Astrocyte (in vitro differentiated cells and primary cell): ENCODE measurements at regions not wholly inside any gene's neighbourhood (a gene's known extent, or its start where the extent isn't known, plus 50 kb on each side); places are given as distances from the start of the nearest gene placed in this dataset.

Experiments
- DNase-seq: peaks from one replicate; pipeline ENCODE4 v3.0.0-alpha.2; 2010; ENCODE audit warnings: low read depth
- FAIRE-seq: peaks from 2 replicates; lab custom pipeline; 2011; peaks lifted over from hg19 to GRCh38; lab: Jason Lieb, UNC
- H2AFZ ChIP-seq: 2 replicates; pipeline ENCODE4 v1.6.0; 2012; ENCODE audit warnings: low read depth, low read length, inconsistent platforms
- H3K27ac ChIP-seq: 2 replicates; pipeline ENCODE4 v1.5.1; 2011; ENCODE audit warnings: low read depth, low read length, inconsistent platforms
- H3K27me3 ChIP-seq: 2 replicates; pipeline ENCODE4 v1.6.0; 2011; ENCODE audit warnings: low read length, inconsistent platforms; ENCODE audit not compliant: insufficient read depth
- H3K36me3 ChIP-seq: 2 replicates; pipeline ENCODE4 v1.5.1; 2011; ENCODE audit warnings: low read length, inconsistent platforms; ENCODE audit not compliant: insufficient read depth
- H3K4me1 ChIP-seq: 2 replicates; pipeline ENCODE4 v1.5.1; 2011; ENCODE audit warnings: low read length, inconsistent platforms; ENCODE audit not compliant: insufficient read depth
- H3K4me2 ChIP-seq: 2 replicates; pipeline ENCODE4 v1.6.0; 2012; ENCODE audit warnings: low read length, inconsistent platforms
- H3K4me3 ChIP-seq: 2 replicates; pipeline ENCODE4 v1.5.1; 2011; ENCODE audit warnings: low read depth, mild to moderate bottlenecking, low read length, inconsistent platforms; ENCODE audit not compliant: insufficient read depth
- H3K79me2 ChIP-seq: 2 replicates; pipeline ENCODE4 v1.6.0; 2012; ENCODE audit warnings: mild to moderate bottlenecking, low read length, inconsistent platforms; ENCODE audit not compliant: insufficient read depth
- H3K9ac ChIP-seq: 2 replicates; pipeline ENCODE4 v1.6.0; 2012; ENCODE audit warnings: mild to moderate bottlenecking, low read length, inconsistent platforms
- H3K9me3 ChIP-seq: 2 replicates; pipeline ENCODE4 v1.5.1; 2012; ENCODE audit warnings: low read depth, mild to moderate bottlenecking, low read length, inconsistent platforms; ENCODE audit not compliant: insufficient read depth
- H4K20me1 ChIP-seq: 2 replicates; pipeline ENCODE4 v1.6.0; 2012; ENCODE audit warnings: low read length, inconsistent platforms; ENCODE audit not compliant: insufficient read depth
- H3K27ac Mint-ChIP-seq: one replicate; pipeline ENCODE4 v1.8.0; 2021; ENCODE audit warnings: mild to moderate bottlenecking, mixed read lengths; ENCODE audit not compliant: unreplicated experiment
- H3K27me3 Mint-ChIP-seq: one replicate; pipeline ENCODE4 v1.8.0; 2021; ENCODE audit warnings: low read depth, mixed read lengths; ENCODE audit not compliant: unreplicated experiment
- H3K36me3 Mint-ChIP-seq: one replicate; pipeline ENCODE4 v1.8.0; 2021; ENCODE audit warnings: low read depth, mixed read lengths; ENCODE audit not compliant: unreplicated experiment
- H3K4me1 Mint-ChIP-seq: one replicate; pipeline ENCODE4 v1.8.0; 2021; ENCODE audit warnings: low read depth, mixed read lengths; ENCODE audit not compliant: unreplicated experiment
- H3K4me3 Mint-ChIP-seq: one replicate; pipeline ENCODE4 v1.8.0; 2021; ENCODE audit warnings: mild to moderate bottlenecking, moderate library complexity, mixed read lengths; ENCODE audit not compliant: unreplicated experiment
- H3K9me3 Mint-ChIP-seq: one replicate; pipeline ENCODE4 v1.8.0; 2021; ENCODE audit warnings: mild to moderate bottlenecking, mixed read lengths; ENCODE audit not compliant: unreplicated experiment
- EZH2 ChIP-seq: IDR thresholded peaks from 2 replicates; pipeline ENCODE4 v1.6.1; 2012; ENCODE audit warnings: mild to moderate bottlenecking, low read length, inconsistent platforms; ENCODE audit not compliant: insufficient read depth
- TF ChIP-seq, protein P1 (sequence below): IDR thresholded peaks from 2 replicates; pipeline ENCODE4 v1.5.1; 2011; ENCODE audit warnings: low read depth, mild to moderate bottlenecking, inconsistent platforms, low read length, moderate library complexity; ENCODE audit not compliant: insufficient read depth

DNA sequence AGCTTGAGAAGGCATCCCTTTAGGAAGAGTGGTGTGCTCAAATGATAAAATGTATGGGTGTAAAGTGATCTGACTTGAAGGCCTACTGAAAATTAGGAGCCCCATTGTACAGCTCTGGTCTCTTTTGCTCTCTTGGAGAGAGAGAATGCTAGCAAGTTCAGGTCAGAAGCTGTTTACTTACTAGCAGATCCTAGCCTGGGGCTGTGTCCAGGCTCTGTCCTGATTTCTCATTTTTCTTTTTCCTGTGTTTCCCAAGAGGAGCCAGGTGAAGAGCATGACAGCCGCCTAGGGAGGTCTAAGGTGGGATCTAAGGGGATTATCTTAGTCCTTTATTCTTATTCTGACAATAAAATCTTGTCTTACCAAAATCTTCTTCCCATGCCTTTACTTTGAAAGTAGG lies 272.8 kb downstream of the NNT start:
- H3K27ac ChIP-seq, result no peak overlapping the region
- Mint-ChIP-seq H3K9me3 (no peaks in the 10 kb centered on the region), H3K27ac (no peak overlapping the region), H3K36me3 (no peaks in the 10 kb centered on the region), H3K4me1 (peaks cover 6% of the 10 kb centered on the region), H3K27me3 (no peaks in the 10 kb centered on the region), H3K4me3 (no peak overlapping the region)
- H3K27me3 ChIP-seq, result no peaks in the 10 kb centered on the region
- no peaks in the 10 kb centered on the region for H3K79me2 ChIP-seq
- no peak overlapping the region for H3K4me2 ChIP-seq
- H3K9ac ChIP-seq, result no peak overlapping the region
- H4K20me1 ChIP-seq, result no peaks in the 10 kb centered on the region
- FAIRE-seq (no peak), DNase-seq (no peak)
- no peaks in the 10 kb centered on the region for H3K4me1 ChIP-seq
- no peak overlapping the region for H3K4me3 ChIP-seq
- no peaks in the 10 kb centered on the region for H3K36me3 ChIP-seq
- no peak overlapping the region for H2AFZ ChIP-seq
- H3K9me3 ChIP-seq, result no peaks in the 10 kb centered on the region
- TF ChIP-seq EZH2, result no peak
- TF ChIP-seq, protein P1, sequence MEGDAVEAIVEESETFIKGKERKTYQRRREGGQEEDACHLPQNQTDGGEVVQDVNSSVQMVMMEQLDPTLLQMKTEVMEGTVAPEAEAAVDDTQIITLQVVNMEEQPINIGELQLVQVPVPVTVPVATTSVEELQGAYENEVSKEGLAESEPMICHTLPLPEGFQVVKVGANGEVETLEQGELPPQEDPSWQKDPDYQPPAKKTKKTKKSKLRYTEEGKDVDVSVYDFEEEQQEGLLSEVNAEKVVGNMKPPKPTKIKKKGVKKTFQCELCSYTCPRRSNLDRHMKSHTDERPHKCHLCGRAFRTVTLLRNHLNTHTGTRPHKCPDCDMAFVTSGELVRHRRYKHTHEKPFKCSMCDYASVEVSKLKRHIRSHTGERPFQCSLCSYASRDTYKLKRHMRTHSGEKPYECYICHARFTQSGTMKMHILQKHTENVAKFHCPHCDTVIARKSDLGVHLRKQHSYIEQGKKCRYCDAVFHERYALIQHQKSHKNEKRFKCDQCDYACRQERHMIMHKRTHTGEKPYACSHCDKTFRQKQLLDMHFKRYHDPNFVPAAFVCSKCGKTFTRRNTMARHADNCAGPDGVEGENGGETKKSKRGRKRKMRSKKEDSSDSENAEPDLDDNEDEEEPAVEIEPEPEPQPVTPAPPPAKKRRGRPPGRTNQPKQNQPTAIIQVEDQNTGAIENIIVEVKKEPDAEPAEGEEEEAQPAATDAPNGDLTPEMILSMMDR, result no peak

DNA sequence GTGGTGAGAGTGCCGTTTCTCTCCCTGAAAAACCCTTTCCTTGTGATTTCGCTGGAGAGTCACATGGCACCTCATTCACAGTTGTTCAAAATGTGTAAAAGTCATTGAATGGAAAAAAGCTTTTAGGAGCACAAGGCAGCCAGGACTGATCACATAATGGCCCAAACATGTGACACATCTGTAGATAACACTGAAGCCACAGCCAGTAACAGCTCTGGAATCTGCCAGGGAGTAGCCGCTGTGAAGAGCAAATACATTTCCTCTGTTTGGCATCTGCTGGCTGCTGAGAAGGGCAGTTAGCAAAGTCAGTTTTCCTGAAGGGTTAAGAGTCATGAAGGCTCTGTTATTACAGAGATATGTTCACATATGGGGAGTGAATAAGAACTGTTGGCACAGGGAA lies 271.8 kb downstream of the NNT start:
- H3K27me3 ChIP-seq, result no peaks in the 10 kb centered on the region
- Mint-ChIP-seq H3K4me3 (no peak overlapping the region), H3K27me3 (no peaks in the 10 kb centered on the region), H3K27ac (no peak overlapping the region), H3K4me1 (peaks cover 6% of the 10 kb centered on the region), H3K9me3 (no peaks in the 10 kb centered on the region), H3K36me3 (no peaks in the 10 kb centered on the region)
- H2AFZ ChIP-seq, result no peak overlapping the region
- FAIRE-seq, result no peak
- DNase-seq, result no peak
- no peak for TF ChIP-seq EZH2
- TF ChIP-seq, protein P1, result no peak
- no peaks in the 10 kb centered on the region for H3K79me2 ChIP-seq
- H3K4me3 ChIP-seq, result no peak overlapping the region
- H3K9me3 ChIP-seq, result no peaks in the 10 kb centered on the region
- no peaks in the 10 kb centered on the region for H3K36me3 ChIP-seq
- H4K20me1 ChIP-seq, result no peaks in the 10 kb centered on the region
- no peak overlapping the region for H3K27ac ChIP-seq
- no peak overlapping the region for H3K9ac ChIP-seq
- no peaks in the 10 kb centered on the region for H3K4me1 ChIP-seq
- no peak overlapping the region for H3K4me2 ChIP-seq

DNA sequence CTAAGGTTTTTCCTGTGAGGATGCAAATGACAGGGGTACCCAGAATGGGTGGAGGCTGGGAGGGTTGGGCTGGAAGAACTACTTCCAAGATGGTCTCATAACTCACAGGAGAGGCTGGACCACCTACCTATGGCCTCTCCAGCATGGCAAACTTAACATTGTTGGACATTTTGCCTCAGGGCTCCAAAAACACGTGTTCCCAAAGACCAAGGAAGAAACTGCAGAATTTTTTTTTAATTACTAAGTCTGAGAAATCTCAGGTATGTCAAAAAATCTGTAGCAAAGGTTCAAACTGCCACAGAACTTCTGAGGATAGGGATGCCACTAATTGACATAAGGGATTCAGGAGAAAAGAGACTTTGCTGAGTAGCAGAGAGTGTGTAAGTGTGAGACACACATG lies 270.8 kb downstream of the NNT start:
- Histone ChIP-seq H3K27me3 (no peaks in the 10 kb centered on the region), H4K20me1 (no peaks in the 10 kb centered on the region), H3K9me3 (no peaks in the 10 kb centered on the region), H3K4me1 (no peaks in the 10 kb centered on the region), H3K9ac (no peak overlapping the region), H2AFZ (no peak overlapping the region), H3K27ac (no peak overlapping the region), H3K4me2 (no peak overlapping the region), H3K4me3 (no peak overlapping the region), H3K36me3 (no peaks in the 10 kb centered on the region), H3K79me2 (no peaks in the 10 kb centered on the region)
- DNase-seq (no peak), FAIRE-seq (no peak)
- peaks cover 6% of the 10 kb centered on the region for H3K4me1 Mint-ChIP-seq
- no peaks in the 10 kb centered on the region for H3K9me3 Mint-ChIP-seq
- H3K27ac Mint-ChIP-seq, result no peak overlapping the region
- H3K27me3 Mint-ChIP-seq, result no peaks in the 10 kb centered on the region
- H3K4me3 Mint-ChIP-seq, result no peak overlapping the region
- H3K36me3 Mint-ChIP-seq, result no peaks in the 10 kb centered on the region
- TF ChIP-seq EZH2, result no peak
- TF ChIP-seq, protein P1, result no peak
